NCI-H187 (cell line): ENCODE measurements at regions not wholly inside any gene's neighbourhood (a gene's known extent, or its start where the extent isn't known, plus 50 kb on each side); places are given as distances from the start of the nearest gene placed in this dataset.

ENCODE experiments used
- DNase-seq, 2 experiments: peaks; one replicate each; lab custom pipeline; 2025; lab: John Stamatoyannopoulos, UW

DNA sequence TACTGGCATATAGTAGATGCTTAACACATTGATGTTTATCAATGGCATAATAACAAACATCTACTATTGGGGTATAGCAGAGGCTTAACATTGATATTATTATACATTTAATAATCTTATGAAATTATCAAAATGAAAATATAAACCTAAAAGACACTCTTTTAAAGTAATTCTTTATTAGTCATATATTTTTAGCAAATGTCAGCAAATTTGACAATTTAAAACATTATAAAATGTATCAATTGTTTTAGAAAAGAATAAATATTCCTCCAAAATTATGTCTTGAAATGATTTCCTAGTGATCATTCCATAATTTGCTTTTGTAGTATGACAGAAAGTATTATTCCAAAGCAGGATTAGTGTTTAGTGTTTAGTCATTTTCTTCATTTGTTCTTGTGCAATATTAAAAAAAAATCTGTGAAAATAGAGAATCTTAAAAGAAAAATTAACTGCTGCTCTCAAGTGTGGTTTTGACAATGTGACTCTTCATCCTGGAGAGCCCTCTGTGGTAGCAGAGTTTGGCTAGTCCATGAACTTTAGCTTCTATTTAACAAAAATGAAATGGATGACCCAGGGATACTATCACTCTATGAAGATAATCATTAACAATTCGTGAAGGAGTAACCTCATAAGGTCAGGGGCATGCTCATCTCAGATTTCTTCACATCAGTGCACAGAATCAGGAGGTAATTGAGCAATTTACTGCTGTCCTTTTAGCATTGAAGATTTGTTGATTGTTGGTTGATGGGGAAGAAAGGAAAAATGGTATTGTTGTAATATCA lies 1018.5 kb downstream of the LRFN5 start:
- no peak for DNase-seq

DNA sequence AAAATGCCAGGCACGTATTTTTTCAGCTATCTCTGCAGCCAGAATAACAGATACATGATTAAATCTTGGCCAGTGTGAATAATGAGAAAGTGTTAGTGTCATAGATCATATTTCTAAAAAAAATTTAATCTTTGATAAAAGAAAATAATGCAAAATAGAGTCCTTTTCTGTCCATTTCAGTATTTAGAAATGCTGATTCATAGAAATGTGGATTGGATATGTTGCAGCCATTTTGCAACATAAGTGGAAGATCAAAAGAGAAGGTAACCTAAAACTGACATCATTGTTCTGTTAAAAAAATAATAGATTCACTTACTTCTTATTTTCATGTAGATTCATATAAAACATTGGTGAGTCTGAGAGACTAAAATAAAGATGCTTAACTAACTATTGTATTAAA lies 1010.3 kb downstream of the LRFN5 start:
- no peak for DNase-seq

DNA sequence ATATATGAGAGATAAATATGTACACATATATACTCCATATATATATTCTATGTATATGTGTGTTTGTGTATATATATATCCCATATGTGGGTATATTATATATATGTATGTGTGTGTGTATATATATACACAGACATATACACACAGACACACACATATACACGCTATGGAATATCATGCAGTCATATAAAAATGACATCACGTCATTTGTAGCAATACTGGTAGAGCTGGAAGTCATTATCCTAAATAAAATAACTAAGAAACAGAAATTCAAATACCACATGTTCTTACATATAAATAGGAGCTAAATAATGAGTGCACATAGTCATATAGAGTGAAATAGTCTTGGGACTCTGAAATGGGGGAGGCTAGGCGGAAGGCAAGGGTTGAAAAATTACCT lies 1000.2 kb downstream of the LRFN5 start:
- DNase-seq = no peak

DNA sequence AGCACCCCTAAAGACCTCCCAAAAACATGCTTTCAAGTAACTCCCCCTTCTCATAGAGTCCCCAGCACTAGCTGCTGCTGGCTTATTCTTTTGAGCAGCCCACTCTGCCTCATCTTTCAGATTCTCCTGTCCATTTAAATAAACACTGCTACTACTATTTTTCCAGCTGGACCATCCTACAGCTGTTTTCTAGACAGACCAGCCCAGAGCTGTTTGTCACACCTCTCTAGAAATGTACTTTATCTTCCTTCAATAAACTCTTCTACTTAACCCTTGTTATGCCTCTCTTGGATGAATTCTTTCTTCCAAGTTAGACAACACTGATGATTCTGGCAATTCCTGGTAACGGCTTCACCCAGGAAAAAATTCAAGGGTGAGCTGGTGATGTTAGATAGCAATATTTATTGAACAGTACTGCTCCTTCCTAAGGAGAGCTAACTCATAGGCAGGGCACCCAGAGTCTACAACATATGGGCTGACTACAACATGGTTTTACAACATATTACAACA lies 995.7 kb downstream of the LRFN5 start:
- DNase-seq = no peak

DNA sequence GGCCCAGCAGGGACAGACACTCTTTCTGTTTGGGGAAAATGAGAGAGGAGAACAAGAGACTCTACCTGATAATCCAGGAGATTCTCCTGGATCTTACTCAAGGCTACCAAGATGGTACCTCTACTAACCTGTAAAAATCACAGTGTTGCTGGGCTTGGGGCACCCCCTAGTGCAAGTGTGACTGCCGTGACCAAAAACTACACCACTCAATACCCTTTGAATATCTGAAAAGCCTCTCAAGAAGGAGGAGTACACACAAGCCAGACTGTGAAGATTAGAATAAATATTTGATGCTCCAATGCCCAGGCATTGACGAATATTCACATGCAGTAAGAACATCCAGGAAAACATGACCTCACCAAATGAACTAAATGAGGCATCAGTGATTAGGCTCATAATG lies 965.4 kb downstream of the LRFN5 start:
- DNase-seq = no peak

DNA sequence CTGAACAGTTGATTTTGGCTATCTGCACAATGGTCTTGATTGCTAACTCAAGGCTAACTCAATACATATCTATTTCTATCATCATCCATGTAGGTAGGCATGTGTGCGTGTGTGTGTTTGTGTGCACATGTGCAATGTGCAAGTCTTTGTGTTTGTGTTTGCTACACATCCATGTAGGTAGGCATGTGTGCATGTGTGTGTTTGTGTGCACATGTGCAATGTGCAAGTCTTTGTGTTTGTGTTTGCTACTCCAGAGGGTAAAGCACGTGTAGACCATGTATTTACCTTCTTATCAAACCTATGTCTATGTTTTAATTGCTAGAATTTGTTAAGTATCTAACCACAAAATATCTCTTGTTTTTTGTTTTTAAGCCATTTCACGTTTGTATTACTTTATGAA lies 962.6 kb downstream of the LRFN5 start:
- DNase-seq = no peak

DNA sequence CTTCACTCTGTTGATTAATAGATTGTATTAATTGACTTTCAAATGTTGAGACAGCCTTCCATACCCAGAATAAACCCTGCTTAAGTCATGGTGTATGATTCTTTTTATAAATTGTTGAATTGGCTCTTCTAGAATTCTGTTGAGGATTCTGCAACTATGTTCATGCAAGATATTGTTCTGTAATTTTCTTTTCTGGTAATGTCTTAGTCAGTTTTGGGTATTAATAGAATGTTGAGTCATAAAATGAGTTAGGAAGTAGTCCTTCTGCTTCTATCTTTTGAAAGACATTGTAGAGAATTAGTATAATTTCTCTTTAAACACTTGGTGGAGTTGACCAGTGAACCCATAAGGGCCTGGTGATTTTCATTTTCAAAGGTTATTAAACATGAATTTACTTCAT lies 958.9 kb downstream of the LRFN5 start:
- no peak for DNase-seq

DNA sequence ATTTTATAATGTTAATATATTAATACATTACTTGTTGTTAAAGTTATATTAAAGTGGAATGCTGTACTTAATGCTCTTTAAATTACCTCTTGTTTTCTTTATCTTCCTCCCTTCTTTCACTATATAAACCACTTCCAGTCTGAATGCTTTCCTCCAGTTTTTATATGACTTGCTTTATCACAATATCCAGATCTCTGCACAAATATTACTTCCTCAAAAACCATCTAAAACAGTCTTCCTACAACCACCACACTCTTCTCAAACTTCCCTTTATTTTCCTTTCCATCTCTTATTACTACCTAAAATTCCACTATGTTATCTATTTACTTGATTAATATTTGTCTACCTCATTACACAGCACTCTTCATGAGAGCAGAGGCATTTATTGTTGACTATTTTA lies 956.6 kb downstream of the LRFN5 start:
- no peak for DNase-seq

DNA sequence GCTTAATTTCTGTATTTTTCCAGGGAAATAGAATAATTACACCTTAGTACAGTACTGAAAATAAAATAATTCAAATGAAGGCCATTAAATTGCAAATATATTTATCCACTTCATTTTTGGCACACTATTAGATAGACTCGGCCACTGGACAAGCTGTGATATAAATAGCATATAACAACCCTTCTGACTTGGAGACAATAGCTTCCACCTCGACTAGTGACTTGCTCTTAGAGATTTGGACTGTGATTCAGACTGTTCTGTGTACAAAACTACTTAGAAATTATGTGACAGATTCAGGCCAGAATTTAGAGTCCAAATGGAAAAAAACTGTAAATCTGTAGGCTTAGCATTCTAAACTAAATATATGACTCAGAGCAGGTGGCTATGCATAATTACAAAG lies 949.9 kb downstream of the LRFN5 start:
- no peak for DNase-seq

DNA sequence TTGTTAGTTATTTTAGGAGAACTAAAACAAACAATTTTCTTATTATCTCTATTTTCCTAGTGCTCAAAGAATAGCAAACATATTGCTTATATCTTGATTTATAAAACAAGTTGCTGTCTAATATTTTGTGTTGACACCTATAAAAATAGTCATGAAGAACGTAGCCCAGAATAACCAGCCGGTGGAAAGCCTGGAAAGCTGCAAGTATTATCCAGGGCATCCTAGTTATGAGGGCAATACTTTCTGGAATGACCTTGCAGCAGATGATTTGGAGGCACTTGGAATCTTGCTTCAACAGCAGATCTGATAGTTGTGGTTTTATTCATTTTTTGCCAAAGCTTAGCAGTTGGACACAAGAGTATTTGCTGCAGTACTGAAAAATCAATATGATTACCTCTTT lies 948.7 kb downstream of the LRFN5 start:
- no peak for DNase-seq

DNA sequence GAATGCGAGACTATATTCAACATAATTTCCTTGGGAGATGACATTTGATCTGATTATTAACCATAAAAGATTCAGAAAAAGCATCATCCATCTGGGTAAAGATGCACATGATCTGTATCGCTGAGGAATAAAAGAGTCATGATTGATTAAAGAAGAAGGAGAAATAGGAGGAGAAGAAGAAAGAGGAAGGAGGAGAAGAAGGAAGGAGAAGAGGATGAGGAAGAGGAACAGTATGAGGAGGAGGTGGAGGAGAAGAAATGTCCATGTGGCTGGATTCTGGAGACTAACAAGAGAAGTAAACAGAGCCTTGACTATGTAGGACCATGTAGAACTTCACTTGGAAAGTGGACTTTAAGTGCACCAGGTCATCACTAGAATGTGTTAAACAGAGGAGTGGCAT lies 947.4 kb downstream of the LRFN5 start:
- DNase-seq = no peak

DNA sequence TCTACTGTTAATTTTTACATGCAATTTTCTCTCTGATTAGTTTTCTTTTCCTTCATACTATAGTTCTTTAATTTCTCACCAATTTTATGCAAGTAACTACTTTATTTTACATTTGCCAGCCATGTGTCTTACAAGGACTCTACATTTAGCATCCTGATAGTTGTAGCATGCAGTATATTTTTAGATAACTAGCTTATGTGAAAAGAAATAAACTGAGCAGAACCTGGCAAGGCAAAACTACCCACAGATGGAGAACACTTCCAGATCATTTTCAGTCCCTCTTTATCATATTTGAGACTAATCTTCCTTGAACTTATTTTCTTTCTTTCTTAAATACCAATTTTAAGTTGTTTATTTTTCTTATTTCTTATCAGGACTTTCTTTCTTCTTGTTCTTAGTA lies 943.6 kb downstream of the LRFN5 start:
- DNase-seq = no peak

DNA sequence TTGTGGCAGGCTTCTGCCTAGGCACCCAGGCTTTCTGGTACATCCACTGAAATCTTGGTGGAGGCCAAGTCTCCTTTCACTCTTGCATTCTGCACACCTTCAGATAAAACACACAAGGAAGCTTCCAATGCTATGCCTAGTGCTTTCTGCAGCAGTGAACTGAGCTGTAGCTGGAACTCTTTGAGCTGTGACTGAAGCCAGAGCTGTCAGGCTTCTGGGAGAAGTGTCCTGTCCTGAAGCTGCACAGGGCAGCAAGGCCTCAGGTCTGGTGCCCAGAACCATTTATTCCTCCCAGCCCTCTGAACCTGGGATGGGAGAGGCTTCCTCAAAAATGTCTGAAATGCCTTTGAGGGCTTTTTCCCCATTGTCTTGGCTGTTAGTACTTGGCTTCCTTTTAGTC lies 941.7 kb downstream of the LRFN5 start:
- DNase-seq = no peak

DNA sequence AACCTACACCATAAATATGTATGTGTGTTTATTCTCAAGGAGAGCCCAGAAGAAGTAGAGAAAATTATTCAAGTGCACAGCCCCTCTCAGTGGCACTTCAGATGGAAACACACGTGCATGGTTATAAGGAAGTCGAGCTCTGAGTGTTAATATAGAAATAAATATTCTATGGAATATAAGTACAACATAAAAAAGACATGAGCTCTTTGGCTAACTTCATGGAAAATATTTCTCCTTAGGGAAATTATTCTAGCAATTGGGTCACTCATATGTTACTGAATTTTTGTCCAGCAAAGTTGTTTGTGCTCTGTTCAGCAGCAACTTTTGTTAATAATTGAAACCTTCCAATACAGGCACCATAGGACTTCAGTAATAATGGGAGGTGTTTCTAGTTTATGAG lies 939.0 kb downstream of the LRFN5 start:
- DNase-seq = no peak

DNA sequence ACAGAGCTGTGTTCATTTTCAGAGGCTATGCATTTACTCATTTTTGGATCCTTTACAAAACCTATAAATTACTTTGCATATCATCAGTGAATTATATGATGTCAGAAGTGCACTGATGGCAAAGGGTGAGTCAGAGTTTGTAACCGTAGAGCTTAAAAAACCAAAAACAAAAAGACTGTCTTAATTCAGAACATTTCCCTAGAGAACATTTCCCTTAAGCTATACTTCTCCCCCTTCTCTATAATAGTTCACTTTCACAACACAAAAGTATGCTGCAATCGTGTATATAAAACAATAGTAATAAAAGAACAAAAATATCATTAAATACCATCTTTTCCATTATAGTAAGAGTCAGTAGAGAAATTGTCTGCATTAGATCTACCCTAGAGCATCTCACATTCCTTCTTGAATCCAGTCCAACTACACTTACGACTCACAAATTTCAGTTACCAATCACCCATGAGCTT lies 934.9 kb downstream of the LRFN5 start:
- no peak for DNase-seq

DNA sequence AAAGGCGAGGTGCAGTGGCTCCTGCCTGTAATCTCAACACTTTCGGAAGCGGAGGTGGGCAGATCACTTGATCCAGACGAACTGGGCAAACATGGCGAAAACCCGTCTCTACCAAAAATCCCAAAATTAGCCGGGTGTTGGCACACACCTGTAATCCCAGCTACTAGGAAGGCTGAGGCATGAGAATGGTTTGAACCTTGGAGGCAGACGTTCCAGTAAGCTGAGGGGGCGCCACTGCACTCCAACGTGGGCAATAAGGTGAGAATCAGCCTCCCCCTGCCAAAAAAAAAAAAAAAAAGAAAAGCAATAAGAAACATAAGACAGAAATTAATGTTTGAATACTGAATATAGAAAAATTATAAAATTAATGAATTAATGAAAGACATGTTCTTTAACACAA lies 928.7 kb downstream of the LRFN5 start:
- no peak for DNase-seq

DNA sequence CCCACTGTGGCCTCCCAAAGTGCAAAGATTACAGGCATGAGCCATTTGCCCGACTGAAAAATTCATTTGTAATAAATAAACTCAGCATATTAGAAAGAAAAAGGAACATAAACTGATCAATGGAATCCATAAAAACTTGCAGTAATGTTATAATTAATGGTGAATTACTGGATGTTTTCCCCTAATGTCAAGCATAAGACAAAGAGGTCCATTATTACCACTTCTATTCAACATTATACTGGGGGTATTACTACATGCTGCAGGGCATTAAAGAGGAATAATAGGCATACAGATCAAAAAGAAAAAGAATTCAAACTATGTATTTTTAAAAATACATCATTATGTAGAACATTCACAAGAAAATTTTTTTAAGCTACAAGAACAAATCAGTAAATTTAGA lies 926.8 kb downstream of the LRFN5 start:
- DNase-seq = no peak

DNA sequence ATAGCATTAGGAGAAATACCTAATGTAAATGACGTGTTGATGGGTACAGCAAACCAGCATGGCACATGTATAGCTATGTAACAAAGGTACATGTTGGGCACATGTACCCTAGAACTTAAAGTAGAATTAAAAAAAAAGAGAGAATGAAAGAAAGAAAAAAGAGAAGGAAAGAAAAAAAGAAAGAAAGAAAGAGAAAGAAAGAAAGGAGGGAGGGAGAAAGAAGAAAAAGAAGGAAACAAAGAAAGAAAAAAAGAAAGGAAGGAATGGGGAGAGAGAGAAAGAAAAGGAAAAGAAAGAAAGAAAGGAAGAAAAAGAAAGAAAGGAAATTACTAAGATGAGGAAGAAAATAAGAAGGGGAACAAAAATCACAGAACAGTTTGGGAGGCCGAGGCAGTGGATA lies 925.5 kb downstream of the LRFN5 start:
- no peak for DNase-seq

DNA sequence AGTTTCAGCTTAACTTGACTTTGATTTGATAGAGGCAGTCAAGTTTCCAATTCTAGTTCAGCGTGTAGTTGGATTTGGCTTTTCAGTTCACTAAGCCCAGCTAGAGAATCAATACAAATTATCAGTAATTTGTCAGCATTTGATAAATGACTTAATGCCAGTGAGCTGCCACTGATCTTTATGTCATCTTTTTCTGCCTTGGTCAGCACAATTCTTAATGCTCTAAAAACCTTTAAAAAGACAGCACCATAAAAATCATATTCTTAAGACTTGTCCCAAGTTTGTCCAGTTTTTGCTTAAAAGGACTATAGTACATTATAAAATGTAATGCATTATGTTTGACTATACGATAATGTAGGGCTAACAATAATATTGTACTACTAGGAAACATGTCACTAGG lies 920.5 kb downstream of the LRFN5 start:
- DNase-seq = no peak

DNA sequence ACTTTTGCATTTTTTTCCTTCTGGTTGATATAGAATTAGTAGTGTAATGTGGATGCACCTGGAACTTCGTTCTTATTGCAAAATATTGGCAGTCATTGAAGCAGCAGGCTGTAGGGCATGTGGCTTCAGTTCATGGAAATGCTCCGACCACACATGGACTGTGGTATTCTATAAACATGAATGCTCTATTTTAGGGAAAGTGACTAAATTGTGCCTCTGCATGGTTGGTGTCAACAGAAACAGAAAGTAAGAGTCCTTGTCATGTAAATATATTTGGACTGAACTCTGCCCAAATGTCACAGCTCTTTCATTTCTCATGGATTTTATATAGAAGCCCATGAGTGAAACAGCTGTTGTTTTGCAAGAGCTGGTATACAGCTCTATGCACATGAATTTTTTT lies 917.0 kb downstream of the LRFN5 start:
- no peak for DNase-seq

DNA sequence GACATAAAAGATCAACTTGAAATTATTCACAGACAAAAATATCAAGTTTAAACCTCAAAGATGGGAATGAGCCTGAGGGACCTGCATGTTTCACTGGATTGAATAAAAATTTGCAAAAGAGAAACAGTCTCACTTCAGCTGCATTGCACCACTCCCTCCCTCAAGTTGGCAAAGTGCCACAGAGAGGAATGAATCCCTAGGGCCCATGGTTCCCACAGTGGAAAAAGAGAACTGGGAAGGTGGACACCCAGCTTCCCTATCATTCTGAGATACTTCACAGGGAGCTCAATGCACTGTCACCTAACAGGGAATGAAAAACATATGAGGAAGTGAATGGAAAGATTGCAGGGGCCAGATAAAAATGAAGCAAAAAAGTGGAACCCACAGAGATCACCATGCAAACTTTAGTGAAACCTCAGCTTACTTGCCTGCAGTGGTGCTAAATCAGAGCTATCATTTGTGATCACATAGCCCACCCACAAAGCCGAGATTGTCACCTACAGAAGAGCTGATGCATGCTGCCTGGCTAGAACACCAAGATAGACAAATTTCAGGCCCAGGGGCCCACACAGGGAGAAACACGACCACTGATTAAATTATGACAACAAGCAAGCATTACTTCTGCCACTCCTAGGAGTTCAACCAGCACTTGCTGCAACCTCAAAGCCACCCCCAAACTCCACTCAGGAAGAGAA lies 911.3 kb downstream of the LRFN5 start:
- no peak for DNase-seq

DNA sequence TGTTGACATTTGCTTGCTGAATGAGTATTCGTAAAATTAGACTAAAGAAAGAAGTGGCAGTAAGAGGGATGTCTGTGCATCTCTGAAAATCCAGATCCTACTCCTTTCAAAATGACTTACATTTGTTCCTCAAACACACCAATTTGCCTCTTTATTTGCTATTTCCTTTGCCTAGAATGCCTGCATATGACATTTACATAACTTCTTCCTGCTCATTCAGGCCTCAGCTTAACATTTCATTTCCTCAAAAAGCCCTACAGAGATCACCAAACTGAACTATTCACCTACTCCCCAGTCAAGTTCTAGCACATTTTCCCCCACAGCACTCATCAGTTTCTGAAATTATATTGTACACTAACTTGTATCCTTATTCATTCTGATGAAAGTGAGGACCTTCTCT lies 907.2 kb downstream of the LRFN5 start:
- no peak for DNase-seq

DNA sequence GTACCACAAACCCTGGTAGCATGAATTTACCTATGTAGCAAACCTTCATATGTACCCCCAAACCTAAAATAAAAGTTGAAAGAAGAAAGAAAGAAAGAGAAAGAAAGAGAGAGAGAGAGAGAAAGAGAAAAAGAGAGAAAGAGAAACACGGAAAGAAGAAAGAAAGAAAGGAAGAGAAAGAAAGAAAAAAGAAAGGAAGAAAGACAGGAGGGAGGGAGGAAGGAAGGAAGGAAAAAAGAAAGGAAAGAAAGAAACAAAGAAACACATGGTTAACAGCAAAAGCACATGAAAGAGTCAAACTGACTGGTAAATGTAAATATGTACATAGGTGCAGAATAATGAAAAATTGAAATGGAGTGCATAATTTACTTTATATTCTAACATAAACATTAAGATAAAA lies 903.4 kb downstream of the LRFN5 start:
- DNase-seq = no peak
